ENCODE measurements at regions not wholly inside any gene's neighbourhood (a gene's known extent, or its start where the extent isn't known, plus 50 kb on each side); places are given as distances from the start of the nearest gene placed in this dataset.
A peak's percentile ranks its signal among the peaks of the same experiment; 100 is the strongest.
"Not testable (repeated sequence)": the region's sequence is repeated elsewhere in the genome, so short reads cannot be mapped to it uniquely, and the experiment has no call there.

- DNase-seq (ENCODE audit: missing footprints) (no peak), ATAC-seq (no peak)
- intact Hi-C loops (cut with DNase I), result no loop called here
Observed at GRCh38 chr19:22545751-22546150, 88.4 kb upstream of the ZNF492 start.

- no peak for ATAC-seq
- intact Hi-C loops (cut with DNase I), result no loop called here
- no peak for DNase-seq (ENCODE audit: missing footprints)
Observed at GRCh38 chr19:22533761-22534160, 100.4 kb upstream of the ZNF492 start.

- DNase-seq (ENCODE audit: missing footprints), result peak; percentile 71
- intact Hi-C loops (cut with DNase I), result no loop called here
- peak; percentile 44 for ATAC-seq
Observed at GRCh38 chr19:22532388-22533300, 101.5 kb upstream of the ZNF492 start.

GRCh38 chr19:22530042-22530441, 104.1 kb upstream of the ZNF492 start:
- intact Hi-C loops (cut with DNase I), result no loop called here
- no peak for DNase-seq (ENCODE audit: missing footprints)
- ATAC-seq, result no peak

- intact Hi-C loops (cut with DNase I), result no loop called here
- no peak for ATAC-seq
- DNase-seq (ENCODE audit: missing footprints), result no peak
Observed at GRCh38 chr19:22528956-22529355, 105.2 kb upstream of the ZNF492 start.

GRCh38 chr19:22527554-22527953, 105.4 kb upstream of the ZNF98 start:
- intact Hi-C loops (cut with DNase I), result no loop called here
- no peak for ATAC-seq

GRCh38 chr19:22526661-22527272, 104.6 kb upstream of the ZNF98 start:
- DNase-seq (ENCODE audit: missing footprints), result no peak
- ATAC-seq, result no peak
- intact Hi-C loops (cut with DNase I), result no loop called here

More at GRCh38 chr19:22527554-22527953, 105.4 kb upstream of the ZNF98 start:
- no peak for DNase-seq (ENCODE audit: missing footprints)

GRCh38 chr19:22523940-22524339, 101.8 kb upstream of the ZNF98 start:
- ATAC-seq (no peak), DNase-seq (ENCODE audit: missing footprints) (no peak)
- intact Hi-C loops (cut with DNase I), result no loop called here

GRCh38 chr19:22519562-22519961, 97.4 kb upstream of the ZNF98 start:
- DNase-seq (ENCODE audit: missing footprints); intact Hi-C loops (cut with DNase I); ATAC-seq: not testable (repeated sequence)

GRCh38 chr19:22519152-22519551, 97.0 kb upstream of the ZNF98 start:
- ATAC-seq, result no peak
- intact Hi-C loops (cut with DNase I), result no loop called here

GRCh38 chr19:22517496-22518411, 95.6 kb upstream of the ZNF98 start:
- no peak for DNase-seq (ENCODE audit: missing footprints)
- intact Hi-C loops (cut with DNase I), result no loop called here
- ATAC-seq, result no peak

More at GRCh38 chr19:22519152-22519551, 97.0 kb upstream of the ZNF98 start:
- no peak for DNase-seq (ENCODE audit: missing footprints)

- no peak for DNase-seq (ENCODE audit: missing footprints)
- intact Hi-C loops (cut with DNase I), result no loop called here
- ATAC-seq, result no peak
Observed at GRCh38 chr19:22515435-22515834, 93.3 kb upstream of the ZNF98 start.

- intact Hi-C loops (cut with DNase I), result no loop called here
- ATAC-seq (no peak), DNase-seq (ENCODE audit: missing footprints) (no peak)
Observed at GRCh38 chr19:22503524-22503923, 81.4 kb upstream of the ZNF98 start.

GRCh38 chr19:22502766-22503165, 80.6 kb upstream of the ZNF98 start:
- DNase-seq (ENCODE audit: missing footprints), result no peak
- ATAC-seq, result no peak

GRCh38 chr19:22498831-22499430, 76.8 kb upstream of the ZNF98 start:
- ATAC-seq; intact Hi-C loops (cut with DNase I); DNase-seq (ENCODE audit: missing footprints): not testable (repeated sequence)

More at GRCh38 chr19:22502766-22503165, 80.6 kb upstream of the ZNF98 start:
- intact Hi-C loops (cut with DNase I), result no loop called here

GRCh38 chr19:22491746-22492145, 69.6 kb upstream of the ZNF98 start:
- intact Hi-C loops (cut with DNase I), result no loop called here
- no peak for ATAC-seq

GRCh38 chr19:22483514-22483913, 61.4 kb upstream of the ZNF98 start:
- ATAC-seq; intact Hi-C loops (cut with DNase I): not testable (repeated sequence)

More at GRCh38 chr19:22491746-22492145, 69.6 kb upstream of the ZNF98 start:
- DNase-seq (ENCODE audit: missing footprints), result no peak

GRCh38 chr19:22472180-22472637, 50.1 kb upstream of the ZNF98 start:
- intact Hi-C loops (cut with DNase I), result no loop called here
- ATAC-seq (no peak), DNase-seq (ENCODE audit: missing footprints) (no peak)

More at GRCh38 chr19:22483514-22483913, 61.4 kb upstream of the ZNF98 start:
- DNase-seq (ENCODE audit: missing footprints), result not testable (repeated sequence)
